ENCODE measurements at regions not wholly inside any gene's neighbourhood (a gene's known extent, or its start where the extent isn't known, plus 50 kb on each side); places are given as distances from the start of the nearest gene placed in this dataset.

GRCh38 chr1:98019747-98020146 is 98.9 kb upstream of the DPYD start:
- TF ChIP-seq CTCF (conservative IDR thresholded peaks at IDR 0.05; ENCODE audit: low read depth, low read length) (no peak), EZH2 (IDR thresholded peaks at IDR 0.05; ENCODE audit: low read length, unreplicated experiment) (no peak), EZH2phosphoT487 (IDR thresholded peaks at IDR 0.05; ENCODE audit: borderline replicate concordance, low read length) (no peak)
